ENCODE measurements at regions not wholly inside any gene's neighbourhood (a gene's known extent, or its start where the extent isn't known, plus 50 kb on each side); places are given as distances from the start of the nearest gene placed in this dataset.
"Not testable (repeated sequence)": the region's sequence is repeated elsewhere in the genome, so short reads cannot be mapped to it uniquely, and the experiment has no call there.

DNA sequence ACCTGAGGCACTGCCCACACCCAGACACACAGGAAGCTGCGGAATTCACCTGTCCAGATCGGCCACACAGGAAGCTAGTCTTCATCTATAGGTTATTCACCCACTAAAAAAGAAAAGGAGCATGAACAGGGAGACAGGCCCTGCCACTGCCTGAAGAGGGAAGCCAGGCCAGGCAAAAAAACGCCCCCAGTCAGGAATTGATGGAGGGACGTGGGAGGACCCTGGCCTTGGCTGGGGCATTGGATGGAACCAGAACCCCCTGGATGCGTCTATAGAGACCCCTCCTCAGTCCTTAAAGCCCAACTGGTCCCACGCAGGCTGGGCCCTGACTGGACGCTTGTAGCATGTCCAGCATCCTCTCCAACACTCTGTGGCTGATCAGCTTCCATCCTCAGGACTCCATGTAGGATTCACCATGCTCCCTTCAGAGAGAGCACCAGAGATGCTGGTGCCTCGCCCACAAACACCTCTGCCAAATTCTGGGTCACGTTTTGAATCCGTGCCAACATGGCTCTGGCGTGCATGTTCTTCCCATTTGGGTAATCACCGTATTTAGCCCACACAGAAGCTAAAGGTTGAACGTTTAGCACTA is 259.3 kb upstream of the TCERG1L start:
- ATAC-seq (ENCODE audit: poor library complexity) = no peak
- DNase-seq = no peak

DNA sequence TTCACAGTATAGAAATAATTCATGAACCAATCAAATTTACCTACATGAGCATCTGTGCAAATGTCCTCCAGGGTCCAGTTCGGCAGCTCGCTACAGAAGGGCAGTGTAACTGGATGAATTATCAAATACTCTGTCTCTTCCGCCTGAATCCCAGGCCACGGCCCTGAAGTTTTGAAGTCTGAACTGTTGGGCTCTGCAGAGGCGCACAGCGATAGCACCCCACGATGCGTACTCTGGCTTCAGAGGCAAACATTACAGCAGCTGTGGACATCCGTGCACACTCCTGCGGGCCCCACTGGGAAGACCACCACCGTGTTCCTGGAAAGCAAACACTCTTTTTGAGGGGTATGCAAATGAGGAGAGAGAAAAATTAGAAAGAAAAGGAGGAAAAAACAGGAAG is 259.8 kb upstream of the TCERG1L start:
- intact Hi-C loops (cut with DNase I) = no loop called here
- ATAC-seq (ENCODE audit: poor library complexity) (no peak), DNase-seq (no peak)

More for the DNA sequence above, 259.3 kb upstream of the TCERG1L start:
- intact Hi-C loops (cut with DNase I) = no loop called here

DNA sequence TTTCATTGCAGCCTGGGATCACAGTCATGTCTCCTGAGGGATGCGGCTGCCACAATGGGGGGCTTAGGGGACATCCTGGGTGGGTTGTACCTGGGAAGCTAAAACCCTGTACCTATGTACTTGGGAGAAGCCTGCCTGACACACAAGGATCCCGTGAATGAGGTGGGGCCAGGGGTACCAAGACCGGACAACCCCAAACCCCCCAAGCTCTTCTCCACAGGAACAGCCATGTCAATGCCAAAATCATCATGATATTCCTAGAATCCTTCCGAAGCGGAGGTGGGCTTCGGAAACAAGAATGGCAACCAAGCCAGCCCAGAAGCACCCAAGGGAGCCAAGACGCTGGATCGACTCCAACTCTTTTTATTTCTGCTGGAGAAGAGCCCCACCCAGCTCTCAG is 260.3 kb upstream of the TCERG1L start:
- no peak for DNase-seq
- intact Hi-C loops (cut with DNase I) = no loop called here
- no peak for ATAC-seq (ENCODE audit: poor library complexity)

DNA sequence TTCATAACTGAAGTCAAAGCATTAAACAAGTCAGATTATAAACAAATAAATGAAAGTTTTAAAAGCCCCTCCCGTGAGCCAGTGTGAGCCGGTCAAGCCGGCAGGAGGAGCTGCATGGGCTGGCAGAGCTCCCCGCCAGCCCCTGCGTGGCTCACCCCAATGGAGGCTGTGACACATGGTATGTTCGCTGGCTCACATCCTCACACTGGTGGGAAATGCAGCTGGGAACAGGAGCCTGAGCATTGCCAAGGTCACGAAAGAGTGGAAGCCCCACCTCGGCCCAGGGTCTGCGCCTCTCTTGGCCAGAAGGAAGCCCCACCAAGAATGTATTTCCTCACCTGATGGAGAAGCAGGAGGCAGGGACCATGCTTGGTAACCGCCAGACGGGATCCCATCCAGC is 261.7 kb upstream of the TCERG1L start:
- DNase-seq (no peak), ATAC-seq (ENCODE audit: poor library complexity) (no peak)
- intact Hi-C loops (cut with DNase I) = no loop called here

DNA sequence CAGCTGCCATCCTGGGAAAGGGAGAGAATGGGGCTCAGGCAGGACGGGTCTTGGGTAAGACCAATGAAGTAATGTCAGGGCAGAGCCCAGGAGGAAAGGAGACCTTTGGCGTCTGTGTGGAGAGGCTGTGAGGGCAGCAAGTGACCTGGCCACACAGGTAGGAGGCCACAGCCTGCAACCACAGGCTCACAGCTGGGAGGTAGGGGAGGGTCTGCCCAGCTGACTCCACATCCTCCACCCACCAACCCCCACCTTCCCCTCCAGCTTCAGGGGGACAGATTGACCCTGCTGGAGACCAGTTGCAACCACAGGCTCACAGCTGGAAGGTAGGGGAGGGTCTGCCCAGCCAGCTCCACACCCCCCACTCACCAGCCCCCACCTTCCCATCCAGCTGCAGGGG is 262.2 kb upstream of the TCERG1L start:
- no peak for DNase-seq
- no peak for ATAC-seq (ENCODE audit: poor library complexity)
- intact Hi-C loops (cut with DNase I) = no loop called here

DNA sequence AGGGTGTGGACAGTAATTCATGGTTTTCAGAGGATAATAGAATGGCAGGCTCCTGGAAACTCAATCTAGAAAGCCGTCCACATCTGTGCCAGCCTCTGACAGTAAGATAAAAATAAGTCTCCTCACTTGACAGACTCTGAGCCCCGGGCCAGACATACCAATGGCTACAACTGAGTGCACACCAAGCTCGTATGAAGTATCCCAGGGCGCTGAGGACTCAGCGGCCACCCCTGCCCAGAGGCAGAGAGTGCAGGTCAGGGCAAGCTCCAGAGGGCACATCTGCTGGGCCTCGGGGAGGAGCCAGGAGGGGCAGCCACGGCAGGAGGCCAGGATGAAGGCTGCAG is 262.8 kb upstream of the TCERG1L start:
- ATAC-seq (ENCODE audit: poor library complexity) = no peak
- no peak for DNase-seq
- intact Hi-C loops (cut with DNase I) = no loop called here

DNA sequence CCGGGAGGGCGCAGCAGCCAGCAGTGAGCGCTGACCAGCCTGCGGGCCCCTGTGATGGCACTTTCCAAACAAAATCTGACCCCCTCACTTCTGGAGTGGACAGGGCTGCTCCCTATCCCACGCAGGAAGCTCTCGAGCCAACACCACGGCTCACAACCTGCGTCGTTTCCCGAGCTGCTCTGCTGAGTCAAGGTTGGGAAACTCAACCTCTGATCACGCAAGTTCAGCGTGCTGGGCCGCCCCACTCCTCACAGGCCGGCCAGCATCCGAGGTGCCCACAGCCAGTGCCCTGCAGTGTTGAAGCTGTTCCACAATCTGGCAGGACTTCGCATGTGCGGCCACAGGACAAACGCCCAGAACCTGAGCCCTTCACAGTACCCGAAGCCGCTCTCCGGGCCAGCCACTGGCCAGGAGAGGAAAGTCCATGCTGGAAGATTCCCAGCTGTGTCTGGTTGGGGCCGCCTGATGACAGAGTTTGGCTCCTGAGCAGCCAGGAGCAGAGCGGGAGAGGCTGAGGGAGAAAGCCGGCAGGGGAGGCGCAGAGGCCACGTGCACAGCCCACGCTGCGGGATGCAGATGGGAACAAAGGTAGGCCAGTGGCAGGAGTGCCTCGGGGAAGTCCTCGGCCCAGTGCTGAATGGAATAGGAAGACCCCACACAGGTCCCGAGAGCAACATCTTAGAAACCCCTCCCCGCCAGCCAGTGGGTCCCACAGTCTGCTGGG is 263.3 kb upstream of the TCERG1L start:
- intact Hi-C loops (cut with DNase I) = no loop called here
- ATAC-seq (ENCODE audit: poor library complexity) = no peak
- DNase-seq = no peak

DNA sequence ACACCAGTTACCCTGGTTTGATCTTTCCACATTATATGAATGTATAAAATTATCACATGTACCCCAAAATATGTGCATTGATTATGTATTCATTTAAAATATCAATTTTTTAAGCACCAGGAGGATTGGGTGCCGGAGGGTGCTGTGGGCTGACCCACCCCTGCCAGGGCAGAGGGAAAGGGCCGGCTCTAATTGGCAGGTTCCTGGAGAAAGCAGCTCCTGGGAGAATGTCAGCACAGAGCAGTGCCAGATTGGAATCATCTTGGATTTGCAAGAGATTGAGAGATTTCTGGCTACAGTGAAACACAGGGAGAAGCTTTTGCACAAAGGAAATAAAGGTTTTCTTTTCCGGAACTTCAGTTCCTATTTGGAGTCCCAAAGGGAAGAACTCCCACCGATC is 264.4 kb upstream of the TCERG1L start:
- ATAC-seq (ENCODE audit: poor library complexity) (no peak), DNase-seq (no peak)
- intact Hi-C loops (cut with DNase I) = no loop called here

DNA sequence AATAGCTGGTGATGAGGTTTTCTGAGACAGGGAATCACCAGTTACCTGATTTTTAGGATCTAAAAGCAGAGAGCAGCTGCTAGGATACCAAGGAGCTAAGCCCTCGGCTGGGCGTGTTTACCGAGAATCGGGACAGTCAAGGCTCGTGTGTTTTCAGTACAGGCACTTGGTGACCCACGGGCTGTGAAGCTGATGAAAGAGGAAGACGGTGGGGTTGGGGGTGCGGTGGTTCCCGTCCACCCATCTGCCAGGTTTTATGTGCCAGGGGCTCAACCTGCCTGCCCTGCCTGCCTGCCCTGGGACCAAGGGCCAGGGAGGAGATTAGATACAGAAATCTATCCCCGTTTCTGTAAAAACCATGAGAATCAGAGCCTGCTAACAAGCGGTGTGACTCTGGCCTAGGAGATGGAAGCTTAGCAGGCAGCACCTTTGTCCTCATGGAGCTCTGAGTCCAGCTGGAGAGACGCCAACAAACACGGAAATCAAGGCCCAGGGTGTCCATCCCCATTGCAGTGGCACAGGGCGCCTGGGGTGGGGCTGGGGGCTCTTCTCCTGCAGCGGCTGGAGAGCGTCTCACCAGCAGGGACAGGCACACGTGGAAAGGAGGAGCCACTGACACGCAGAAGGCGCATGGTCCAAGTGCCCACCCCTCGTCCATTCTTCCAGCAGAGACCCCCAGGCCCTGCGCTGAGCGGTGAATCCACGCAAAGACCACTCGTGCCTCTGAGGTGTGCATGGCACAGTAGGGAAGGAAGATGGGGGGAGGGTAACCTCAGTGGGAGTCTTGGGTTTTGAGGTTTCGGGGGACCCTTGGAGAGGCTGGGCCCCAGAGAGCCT is 265.0 kb upstream of the TCERG1L start:
- intact Hi-C loops (cut with DNase I) = no loop called here
- no peak for ATAC-seq (ENCODE audit: poor library complexity)
- DNase-seq = no peak

DNA sequence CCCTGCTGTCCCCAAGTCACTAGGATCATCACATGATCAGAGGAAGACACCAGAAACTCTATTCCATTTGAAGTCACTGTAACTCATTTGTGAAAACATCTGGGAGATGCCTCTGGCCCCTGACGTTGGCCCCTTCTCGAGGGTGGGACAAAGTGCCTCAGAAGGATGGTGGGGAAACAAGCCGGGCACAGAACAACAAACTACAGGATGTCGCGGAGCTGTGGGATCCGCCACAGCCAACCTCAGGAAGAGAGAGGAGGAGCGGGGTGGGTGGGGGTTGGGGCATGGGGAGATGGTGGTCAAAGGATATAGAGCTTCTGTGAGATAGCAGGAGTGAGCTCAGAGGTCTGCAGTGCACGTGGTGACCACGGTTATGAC is 265.6 kb upstream of the TCERG1L start:
- intact Hi-C loops (cut with DNase I) = no loop called here
- ATAC-seq (ENCODE audit: poor library complexity) = no peak
- DNase-seq = no peak

DNA sequence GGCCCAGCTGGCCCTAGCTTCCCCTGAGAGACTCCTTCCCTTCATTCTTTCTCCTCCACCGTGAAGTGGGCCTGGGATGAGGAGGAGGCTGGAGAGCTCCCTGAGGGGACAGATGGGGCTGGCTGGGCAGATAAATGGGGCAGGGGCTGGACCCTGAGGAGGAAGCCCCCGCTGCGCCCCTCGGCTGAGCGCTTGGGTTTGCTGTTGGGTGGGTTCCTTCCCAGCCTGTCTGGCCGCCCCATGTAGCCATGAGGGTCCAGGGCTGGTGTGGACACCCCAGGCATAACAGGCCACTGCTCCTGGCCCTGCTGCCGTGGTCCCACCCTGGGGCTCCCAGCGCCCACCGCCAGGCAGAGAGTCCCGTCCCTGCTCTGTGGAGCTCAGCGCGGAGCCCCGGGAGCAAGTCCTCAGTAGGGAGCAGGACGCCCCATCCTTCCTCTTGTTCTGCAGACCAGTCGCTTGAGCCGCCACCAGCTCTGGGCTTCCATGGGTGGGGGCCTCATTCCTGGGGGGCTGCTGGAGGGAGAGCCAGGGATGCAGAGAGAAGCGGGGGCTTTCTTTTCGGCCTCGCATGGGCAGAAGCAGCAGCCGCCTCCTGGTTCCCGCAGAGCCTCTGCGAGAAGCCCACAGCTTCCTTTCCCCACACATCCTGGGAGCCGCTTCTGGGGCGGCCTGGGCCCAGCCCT is 266.4 kb upstream of the TCERG1L start:
- ATAC-seq (ENCODE audit: poor library complexity) (no peak), DNase-seq (no peak)
- intact Hi-C loops (cut with DNase I) = no loop called here

DNA sequence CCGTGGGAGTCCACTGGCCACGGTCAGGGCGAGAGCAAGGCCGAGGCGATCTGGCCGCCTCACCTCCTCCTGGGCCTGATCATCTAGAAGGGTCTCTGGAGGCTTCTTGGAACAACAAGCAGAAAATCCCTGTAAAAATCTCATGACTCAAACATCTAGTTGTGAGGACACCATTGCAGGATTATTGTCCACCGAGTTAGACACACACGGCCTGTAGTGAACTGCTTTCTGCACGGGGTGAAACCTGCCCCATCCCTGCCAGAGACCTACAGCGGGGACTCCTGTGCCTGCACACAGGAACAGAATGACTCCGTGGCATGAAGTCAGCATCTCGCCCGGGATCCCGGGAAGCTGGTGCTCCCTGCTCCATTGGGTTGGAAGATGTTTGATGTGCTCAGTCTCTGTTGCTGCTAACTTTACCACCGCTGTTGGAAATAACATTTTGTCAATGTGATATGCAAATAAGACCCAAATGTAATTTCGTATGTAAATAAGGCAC is 267.0 kb upstream of the TCERG1L start:
- ATAC-seq (ENCODE audit: poor library complexity) (no peak), DNase-seq (no peak)
- intact Hi-C loops (cut with DNase I) = no loop called here

DNA sequence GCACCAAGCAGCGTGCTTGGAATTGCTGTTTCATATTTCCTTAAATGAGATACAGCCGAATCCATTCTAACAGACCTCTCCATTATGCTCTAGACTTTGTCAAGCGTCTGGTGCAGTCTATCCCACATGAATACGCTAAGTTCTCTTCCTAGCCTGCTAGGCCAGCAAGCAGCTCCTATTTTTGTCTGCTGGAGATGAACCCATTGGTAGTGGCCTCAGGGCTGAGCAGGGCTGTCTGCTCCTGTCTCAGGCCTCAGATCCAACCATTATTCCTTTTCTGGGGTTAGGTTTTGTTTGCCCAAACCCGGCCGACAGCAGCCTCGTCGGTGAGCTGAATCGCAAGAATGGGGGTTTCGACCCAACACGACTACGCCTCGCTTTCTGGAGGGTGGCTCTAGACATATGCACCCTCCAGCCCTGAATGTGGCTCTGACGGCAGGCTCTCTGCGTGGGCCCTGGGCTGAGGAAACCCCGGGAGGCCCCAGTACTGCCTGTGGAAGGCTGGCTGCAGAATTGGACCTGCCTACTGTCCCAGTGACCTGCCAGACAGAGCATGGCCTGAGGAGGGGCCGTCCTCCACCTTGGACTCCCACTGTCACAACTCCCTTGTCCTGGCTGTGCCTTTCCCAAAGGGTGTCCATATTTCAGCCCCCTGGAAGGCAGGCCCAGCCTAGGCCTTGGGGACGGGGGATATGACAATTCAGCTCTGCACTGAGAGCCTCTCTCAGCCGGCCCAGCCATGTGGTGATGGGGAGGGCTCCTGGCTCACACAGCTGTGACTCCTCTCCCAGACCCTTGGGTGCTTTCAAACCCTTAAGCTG is 267.9 kb upstream of the TCERG1L start:
- ATAC-seq (ENCODE audit: poor library complexity) = no peak
- intact Hi-C loops (cut with DNase I) = no loop called here
- DNase-seq = no peak

DNA sequence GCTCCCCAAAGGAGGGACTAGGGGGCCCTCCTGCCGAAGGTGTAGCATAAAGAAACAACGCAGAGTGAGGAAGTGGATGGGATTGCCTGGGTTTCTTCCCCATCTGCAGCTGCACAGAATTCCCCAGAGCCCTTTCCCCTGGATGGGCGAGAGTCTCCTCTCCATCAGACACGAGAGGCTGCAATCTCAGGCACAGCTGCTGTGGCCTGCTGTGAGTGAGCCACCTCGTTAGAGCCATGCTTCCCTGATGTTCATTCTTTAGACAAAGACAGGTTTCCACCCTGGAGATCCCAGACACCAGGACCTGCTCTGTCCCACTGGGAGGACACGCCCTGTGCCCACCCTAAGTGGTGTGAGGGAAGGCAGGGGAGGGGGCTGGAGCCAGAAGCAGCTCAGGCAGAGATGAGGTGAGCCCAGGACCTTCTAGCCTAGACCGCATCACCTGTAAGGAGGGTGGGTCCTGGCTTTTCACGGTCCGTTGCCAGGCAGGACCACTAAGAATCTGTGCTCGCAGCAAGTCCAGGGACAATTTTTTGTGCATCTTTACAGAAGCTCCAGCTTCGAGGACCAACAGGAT is 268.6 kb upstream of the TCERG1L start:
- DNase-seq (no peak), ATAC-seq (ENCODE audit: poor library complexity) (no peak)
- intact Hi-C loops (cut with DNase I) = no loop called here

DNA sequence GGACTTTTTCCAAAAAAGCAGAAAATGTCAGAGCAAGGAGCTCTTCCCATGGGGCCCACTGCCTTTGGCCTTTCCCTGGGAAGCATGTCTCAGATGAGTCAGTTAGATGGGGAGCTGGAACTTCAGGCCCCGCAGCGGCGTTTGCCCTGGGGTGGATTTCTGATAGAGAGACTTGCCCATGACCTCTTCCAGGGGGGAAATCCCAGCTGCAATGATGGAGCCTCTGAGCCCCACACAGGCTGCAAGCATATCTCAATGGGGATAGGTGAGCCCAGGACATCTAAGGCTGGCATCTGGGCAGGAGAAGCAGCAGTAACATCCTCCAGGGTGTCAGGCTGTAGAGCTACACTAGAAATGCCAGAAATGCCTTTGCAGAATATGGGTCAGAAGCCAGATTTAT is 269.2 kb upstream of the TCERG1L start:
- no peak for DNase-seq
- no peak for ATAC-seq (ENCODE audit: poor library complexity)
- intact Hi-C loops (cut with DNase I) = no loop called here

DNA sequence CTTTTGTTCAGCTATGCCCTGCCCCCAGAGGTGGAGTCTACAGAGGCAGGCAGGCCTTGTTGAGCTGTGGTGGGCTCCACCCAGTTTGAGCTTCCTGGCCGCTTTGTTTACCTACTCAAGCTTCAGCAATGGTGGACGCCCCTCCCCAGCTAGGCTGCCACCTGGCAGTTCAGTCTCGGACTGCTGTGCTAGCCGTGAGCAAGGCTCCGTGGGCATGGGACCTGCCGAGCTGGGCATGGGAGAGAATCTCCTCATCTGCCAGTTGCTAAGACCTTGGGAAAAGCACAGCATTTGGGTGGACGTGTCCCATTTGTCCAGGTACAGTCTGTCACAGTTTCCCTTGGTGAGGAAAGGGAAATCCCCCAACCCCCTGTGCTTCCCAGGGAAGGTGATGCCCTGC is 270.0 kb upstream of the TCERG1L start:
- DNase-seq; intact Hi-C loops (cut with DNase I); ATAC-seq (ENCODE audit: poor library complexity): not testable (repeated sequence)

DNA sequence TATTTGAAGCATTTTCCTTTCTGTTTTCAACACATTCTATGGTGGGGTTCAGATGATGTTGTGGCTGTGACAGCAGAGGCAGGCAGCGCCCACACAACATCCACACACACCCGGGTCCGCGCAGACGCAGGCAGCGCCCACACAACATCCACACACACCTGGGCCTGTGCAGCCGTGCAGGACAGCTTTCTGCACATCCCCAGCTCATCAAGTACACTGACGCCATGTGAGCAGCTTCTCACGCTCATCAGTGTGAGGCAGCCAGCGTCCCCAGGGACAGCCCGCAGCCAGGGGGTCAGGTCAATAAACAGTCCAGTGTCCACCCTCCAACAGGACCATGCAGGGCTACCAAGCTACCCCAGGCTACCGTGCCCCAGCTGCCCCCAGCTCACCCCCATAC is 272.8 kb upstream of the TCERG1L start:
- intact Hi-C loops (cut with DNase I) = no loop called here
- DNase-seq (no peak), ATAC-seq (ENCODE audit: poor library complexity) (no peak)

DNA sequence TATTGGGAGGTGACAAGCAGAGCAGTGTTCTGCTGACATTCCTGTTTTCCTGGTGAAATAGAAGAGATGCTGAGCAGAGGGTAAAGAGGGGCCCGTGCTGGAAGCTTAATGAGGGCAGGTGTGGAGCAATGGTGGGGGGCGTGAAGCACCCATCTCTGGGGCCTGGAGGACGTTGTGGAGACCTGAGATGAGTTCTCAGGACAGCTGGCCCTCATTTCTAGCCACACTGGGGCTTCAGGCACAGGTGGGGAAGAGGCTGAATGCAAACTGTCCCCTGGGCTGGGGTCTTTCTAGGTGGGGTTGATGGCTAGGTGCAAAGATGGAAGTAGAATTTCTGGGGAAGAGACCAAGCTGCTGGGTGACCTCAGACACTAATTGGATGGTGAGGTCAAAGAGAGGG is 274.2 kb upstream of the TCERG1L start:
- no peak for DNase-seq
- no peak for ATAC-seq (ENCODE audit: poor library complexity)
- intact Hi-C loops (cut with DNase I) = no loop called here
